Naive thymus-derived CD4-positive, alpha-beta T cell (primary cell): ENCODE measurements at regions not wholly inside any gene's neighbourhood (a gene's known extent, or its start where the extent isn't known, plus 50 kb on each side); places are given as distances from the start of the nearest gene placed in this dataset.

ENCODE experiments used
- ATAC-seq: fragments of 150-1000 bp; cut with Tn5 transposase; 2 replicates; pipeline ENCODE4 v1.10.0; 2021; ENCODE audit warnings: mild to moderate bottlenecking, moderate library complexity
- CTCF ChIA-PET: fragments of 350-600 bp; sonication (Branson Sonifier 250); formaldehyde crosslinking; loops from one replicate; lab custom pipeline; 2021; ENCODE audit warnings: antibody characterized with exemption; lab: Charles Lee
- POLR2A ChIA-PET: fragments of 350-600 bp; sonication (Branson Sonifier 250); formaldehyde crosslinking; loops from one replicate; lab custom pipeline; 2021; ENCODE audit warnings: antibody characterized with exemption, inconsistent platforms; lab: Charles Lee
- DNase-seq, 9 donors: peaks; one replicate each; pipeline versions ENCODE4 v3.0.0 to v3.0.0-alpha.2; 2020 to 2022; ENCODE audit warnings: mixed read lengths in 1 of 9
- H3K27ac ChIP-seq: one replicate; pipeline ENCODE4 v1.7.0; 2013; ENCODE audit warnings: mild to moderate bottlenecking, low read depth, low read length, moderate library complexity
- H3K27me3 ChIP-seq, 2 donors: one replicate each; pipeline ENCODE4 v1.7.0; 2013; ENCODE audit warnings: low read length in 2 of 2, mild to moderate bottlenecking in 2 of 2, moderate library complexity in 2 of 2; ENCODE audit not compliant: control insufficient read depth in 2 of 2, insufficient read depth in 2 of 2
- H3K36me3 ChIP-seq, 3 experiments: 1 replicate in 2 of 3; 2 replicates in 1 of 3; pipeline ENCODE4 v1.7.0; 2013; ENCODE audit warnings: low read length in 3 of 3, mild to moderate bottlenecking in 3 of 3, moderate library complexity in 1 of 3; ENCODE audit not compliant: insufficient read depth in 3 of 3, control insufficient read depth in 2 of 3
- H3K4me1 ChIP-seq, 2 donors: one replicate each; pipeline ENCODE4 v1.7.0; 2013; ENCODE audit warnings: low read length in 2 of 2, mild to moderate bottlenecking in 2 of 2, moderate library complexity in 1 of 2; ENCODE audit not compliant: control insufficient read depth in 2 of 2, insufficient read depth in 2 of 2
- H3K4me3 ChIP-seq: 2 replicates; pipeline ENCODE4 v1.7.0; 2013; ENCODE audit warnings: mild to moderate bottlenecking, low read length
- H3K9me3 ChIP-seq, 3 experiments: 1 replicate in 2 of 3; 2 replicates in 1 of 3; pipeline ENCODE4 v1.7.0; 2013; ENCODE audit warnings: low read length in 3 of 3; ENCODE audit not compliant: control insufficient read depth in 2 of 3
- H3K27ac Mint-ChIP-seq, 9 donors: one replicate each; pipeline ENCODE4 v1.8.0; 2020 to 2022; ENCODE audit warnings: mixed read lengths in 9 of 9, mild to moderate bottlenecking in 8 of 9, moderate library complexity in 5 of 9, inconsistent platforms in 2 of 9
- H3K27me3 Mint-ChIP-seq, 5 donors: one replicate each; pipeline ENCODE4 v1.8.0; 2021 to 2022; ENCODE audit warnings: mixed read lengths in 5 of 5, mild to moderate bottlenecking in 1 of 5
- H3K36me3 Mint-ChIP-seq, 5 donors: one replicate each; pipeline ENCODE4 v1.8.0; 2020 to 2022; ENCODE audit warnings: mixed read lengths in 5 of 5, mild to moderate bottlenecking in 3 of 5, inconsistent platforms in 1 of 5
- H3K4me1 Mint-ChIP-seq, 7 donors: one replicate each; pipeline ENCODE4 v1.8.0; 2020 to 2022; ENCODE audit warnings: mixed read lengths in 7 of 7, mild to moderate bottlenecking in 3 of 7, inconsistent platforms in 1 of 7
- H3K4me3 Mint-ChIP-seq, 10 donors: one replicate each; pipeline ENCODE4 v1.8.0; 2020 to 2022; ENCODE audit warnings: mild to moderate bottlenecking in 10 of 10, mixed read lengths in 10 of 10, moderate library complexity in 6 of 10, inconsistent platforms in 2 of 10
- H3K9me3 Mint-ChIP-seq, 11 donors: one replicate each; pipeline ENCODE4 v1.8.0; 2020 to 2022; ENCODE audit warnings: mixed read lengths in 11 of 11, mild to moderate bottlenecking in 4 of 11, inconsistent platforms in 1 of 11, moderate library complexity in 1 of 11
- intact Hi-C, 2 donors: fragments of 100-400 bp; cut with micrococcal nuclease; formaldehyde crosslinking; loops; one replicate each; pipeline ENCODE4 v1.15.1; 2023

GRCh38 chr7:25868509-25868908, 283.5 kb upstream of the NFE2L3 start:
- DNase-seq (no peak), ATAC-seq (no peak)
- H3K9me3 ChIP-seq, result no peaks in the 10 kb centered on the region
- Mint-ChIP-seq H3K27ac (no peak overlapping the region), H3K9me3 (peaks cover 0 to 7% (median 2%) of the 10 kb centered on the region in 11 donors), H3K4me3 (no peak overlapping the region), H3K27me3 (peaks cover 48 to 77% (median 71%) of the 10 kb centered on the region in 5 donors), H3K4me1 (peaks cover 0 to 3% (median 0%) of the 10 kb centered on the region in 7 donors), H3K36me3 (peaks cover 0 to 4% (median 0%) of the 10 kb centered on the region in 5 donors)
- no peak overlapping the region for H3K27ac ChIP-seq
- intact Hi-C loops, result loop anchor here in 1 of 2 donors (10.0 kb wide), 1 partner anchor 1294 kb away; the partner anchor contains the start of gene PALS2
- POLR2A ChIA-PET, result interaction anchor here (0.7 kb wide), 1 partner anchor 177 kb away, joined by 6 read pairs; no protein-coding TSS in a partner anchor
- H3K4me1 ChIP-seq, result no peaks in the 10 kb centered on the region
- no peak overlapping the region for H3K4me3 ChIP-seq
- CTCF ChIA-PET, result interaction anchor here (0.6 kb wide), 1 partner anchor 26 kb away, joined by 3 read pairs; no protein-coding TSS in a partner anchor
- H3K36me3 ChIP-seq, result no peaks in the 10 kb centered on the region
- H3K27me3 ChIP-seq, result peaks cover 13 to 36% of the 10 kb centered on the region in 2 donors

GRCh38 chr7:25870574-25870973, 281.4 kb upstream of the NFE2L3 start:
- ATAC-seq, result no peak
- Mint-ChIP-seq H3K4me3 (no peak overlapping the region), H3K36me3 (peaks cover 0 to 6% (median 0%) of the 10 kb centered on the region in 5 donors), H3K27me3 (peaks cover 51 to 86% (median 73%) of the 10 kb centered on the region in 5 donors), H3K27ac (no peak overlapping the region), H3K4me1 (peaks cover 0 to 2% (median 0%) of the 10 kb centered on the region in 7 donors), H3K9me3 (peaks cover 0 to 2% (median 0%) of the 10 kb centered on the region in 11 donors)
- no peaks in the 10 kb centered on the region for H3K36me3 ChIP-seq
- DNase-seq, result no peak
- intact Hi-C loops, result no loop called here
- no peaks in the 10 kb centered on the region for H3K4me1 ChIP-seq
- CTCF ChIA-PET, result no interaction called here
- H3K27ac ChIP-seq, result no peak overlapping the region
- POLR2A ChIA-PET, result no interaction called here
- no peak overlapping the region for H3K4me3 ChIP-seq
- H3K27me3 ChIP-seq, result peaks cover 4 to 23% of the 10 kb centered on the region in 2 donors
- no peaks in the 10 kb centered on the region for H3K9me3 ChIP-seq

- no peak overlapping the region for H3K27ac Mint-ChIP-seq
- peaks cover 0 to 4% (median 0%) of the 10 kb centered on the region in 11 donors for H3K9me3 Mint-ChIP-seq
- peaks cover 0 to 2% (median 0%) of the 10 kb centered on the region in 7 donors for H3K4me1 Mint-ChIP-seq
- DNase-seq (no peak), ATAC-seq (no peak)
- peaks cover 46 to 82% (median 53%) of the 10 kb centered on the region in 5 donors for H3K27me3 Mint-ChIP-seq
- Histone ChIP-seq H3K27me3 (no peaks in the 10 kb centered on the region), H3K27ac (no peak overlapping the region), H3K9me3 (no peaks in the 10 kb centered on the region), H3K36me3 (no peaks in the 10 kb centered on the region), H3K4me3 (no peak overlapping the region), H3K4me1 (no peaks in the 10 kb centered on the region)
- ChIA-PET CTCF (no interaction called here), POLR2A (no interaction called here)
- peaks cover 0 to 3% (median 0%) of the 10 kb centered on the region in 5 donors for H3K36me3 Mint-ChIP-seq
- intact Hi-C loops, result no loop called here
- H3K4me3 Mint-ChIP-seq, result no peak overlapping the region
These were observed 275.9 kb upstream of the NFE2L3 start for GRCh38 chr7:25876092-25876491.

- DNase-seq (no peak), ATAC-seq (no peak)
- intact Hi-C loops, result no loop called here
- Histone ChIP-seq H3K36me3 (no peaks in the 10 kb centered on the region), H3K27ac (no peak overlapping the region), H3K9me3 (no peaks in the 10 kb centered on the region), H3K27me3 (no peaks in the 10 kb centered on the region), H3K4me3 (no peak overlapping the region), H3K4me1 (no peaks in the 10 kb centered on the region)
- Mint-ChIP-seq H3K27me3 (peaks cover 48 to 77% (median 58%) of the 10 kb centered on the region in 5 donors), H3K27ac (no peak overlapping the region), H3K9me3 (peaks cover 0 to 4% (median 0%) of the 10 kb centered on the region in 11 donors), H3K4me1 (peaks cover 0 to 2% (median 0%) of the 10 kb centered on the region in 7 donors), H3K4me3 (no peak overlapping the region), H3K36me3 (peaks cover 0 to 3% (median 0%) of the 10 kb centered on the region in 5 donors)
- ChIA-PET POLR2A (no interaction called here), CTCF (no interaction called here)
These were observed 273.9 kb upstream of the NFE2L3 start for GRCh38 chr7:25877802-25878789.

GRCh38 chr7:25879799-25880198, 272.2 kb upstream of the NFE2L3 start:
- Mint-ChIP-seq H3K9me3 (peaks cover 0 to 4% (median 0%) of the 10 kb centered on the region in 11 donors), H3K4me1 (no peaks in the 10 kb centered on the region), H3K27ac (no peak overlapping the region), H3K27me3 (peaks cover 40 to 78% (median 59%) of the 10 kb centered on the region in 5 donors), H3K36me3 (peaks cover 0 to 3% (median 0%) of the 10 kb centered on the region in 5 donors), H3K4me3 (no peak overlapping the region)
- DNase-seq (no peak), ATAC-seq (no peak)
- no peaks in the 10 kb centered on the region for H3K36me3 ChIP-seq
- no peak overlapping the region for H3K27ac ChIP-seq
- ChIA-PET POLR2A (interaction anchor here (0.7 kb wide), 1 partner anchor 523 kb away, joined by 6 read pairs; no protein-coding TSS in a partner anchor), CTCF (no interaction called here)
- no peak overlapping the region for H3K4me3 ChIP-seq
- intact Hi-C loops, result no loop called here
- H3K9me3 ChIP-seq, result no peaks in the 10 kb centered on the region
- H3K27me3 ChIP-seq, result no peaks in the 10 kb centered on the region
- no peaks in the 10 kb centered on the region for H3K4me1 ChIP-seq

GRCh38 chr7:25881317-25882037, 270.5 kb upstream of the NFE2L3 start:
- DNase-seq (no peak), ATAC-seq (no peak)
- intact Hi-C loops, result no loop called here
- Histone ChIP-seq H3K4me3 (no peak overlapping the region), H3K27ac (no peak overlapping the region), H3K36me3 (no peaks in the 10 kb centered on the region), H3K4me1 (no peaks in the 10 kb centered on the region), H3K9me3 (no peaks in the 10 kb centered on the region), H3K27me3 (no peaks in the 10 kb centered on the region)
- POLR2A ChIA-PET, result interaction anchor here (0.7 kb wide), 1 partner anchor 23 kb away, joined by 3 read pairs; no protein-coding TSS in a partner anchor
- Mint-ChIP-seq H3K4me3 (no peak overlapping the region), H3K4me1 (no peaks in the 10 kb centered on the region), H3K9me3 (no peaks in the 10 kb centered on the region), H3K27ac (no peak overlapping the region), H3K27me3 (peaks cover 35 to 74% (median 55%) of the 10 kb centered on the region in 5 donors), H3K36me3 (no peaks in the 10 kb centered on the region)
- CTCF ChIA-PET, result interaction anchor here (0.7 to 1.1 kb wide), 3 partner anchors 11 to 30 kb away, joined by 3 read pairs; no protein-coding TSS in a partner anchor
